ENCODE measurements at regions not wholly inside any gene's neighbourhood (a gene's known extent, or its start where the extent isn't known, plus 50 kb on each side); places are given as distances from the start of the nearest gene placed in this dataset.

GRCh38 chr2:128633501-128633900 lies 314.8 kb upstream of the HS6ST1 start:
- TF ChIP-seq CTCF (IDR thresholded peaks at IDR 0.05) (no peak), POLR2A (IDR thresholded peaks at IDR 0.05) (no peak)

All from Peyer's patch (tissue), 4 donors.